ENCODE measurements at regions not wholly inside any gene's neighbourhood (a gene's known extent, or its start where the extent isn't known, plus 50 kb on each side); places are given as distances from the start of the nearest gene placed in this dataset.

DNA sequence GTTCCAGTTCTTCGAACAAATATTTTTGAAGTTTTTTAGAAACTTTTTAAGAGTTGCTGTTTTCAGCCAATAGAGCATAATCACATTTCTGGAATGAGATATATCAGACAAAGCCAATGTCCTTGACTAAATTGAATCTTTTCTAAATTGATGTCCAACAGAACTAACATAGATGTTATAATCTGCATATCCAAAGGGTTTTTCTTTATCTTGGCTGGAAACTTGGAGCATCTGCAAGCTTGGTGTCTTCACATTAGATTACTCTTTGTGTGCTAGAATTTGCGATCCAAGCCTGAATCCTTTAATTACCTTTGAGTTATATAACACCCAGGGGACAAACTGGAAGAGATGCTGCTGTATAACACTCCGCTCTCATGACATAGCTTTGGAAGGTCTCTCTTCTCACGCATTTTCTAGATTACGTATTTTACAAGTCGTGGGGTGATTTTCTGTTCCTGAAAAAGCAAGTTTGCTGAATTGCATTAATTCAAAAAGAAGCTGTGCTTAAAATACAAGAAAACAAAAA is 64.4 kb upstream of the FUCA2 start:
- no peak overlapping the region for H3K4me3 ChIP-seq (ENCODE audit: low read depth, low read length)
- DNase-seq (ENCODE audit: low read depth), result no peak
- TF ChIP-seq, protein P1, sequence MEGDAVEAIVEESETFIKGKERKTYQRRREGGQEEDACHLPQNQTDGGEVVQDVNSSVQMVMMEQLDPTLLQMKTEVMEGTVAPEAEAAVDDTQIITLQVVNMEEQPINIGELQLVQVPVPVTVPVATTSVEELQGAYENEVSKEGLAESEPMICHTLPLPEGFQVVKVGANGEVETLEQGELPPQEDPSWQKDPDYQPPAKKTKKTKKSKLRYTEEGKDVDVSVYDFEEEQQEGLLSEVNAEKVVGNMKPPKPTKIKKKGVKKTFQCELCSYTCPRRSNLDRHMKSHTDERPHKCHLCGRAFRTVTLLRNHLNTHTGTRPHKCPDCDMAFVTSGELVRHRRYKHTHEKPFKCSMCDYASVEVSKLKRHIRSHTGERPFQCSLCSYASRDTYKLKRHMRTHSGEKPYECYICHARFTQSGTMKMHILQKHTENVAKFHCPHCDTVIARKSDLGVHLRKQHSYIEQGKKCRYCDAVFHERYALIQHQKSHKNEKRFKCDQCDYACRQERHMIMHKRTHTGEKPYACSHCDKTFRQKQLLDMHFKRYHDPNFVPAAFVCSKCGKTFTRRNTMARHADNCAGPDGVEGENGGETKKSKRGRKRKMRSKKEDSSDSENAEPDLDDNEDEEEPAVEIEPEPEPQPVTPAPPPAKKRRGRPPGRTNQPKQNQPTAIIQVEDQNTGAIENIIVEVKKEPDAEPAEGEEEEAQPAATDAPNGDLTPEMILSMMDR (conservative IDR thresholded peaks at IDR 0.05; ENCODE audit: low read depth, low read length), result no peak

DNA sequence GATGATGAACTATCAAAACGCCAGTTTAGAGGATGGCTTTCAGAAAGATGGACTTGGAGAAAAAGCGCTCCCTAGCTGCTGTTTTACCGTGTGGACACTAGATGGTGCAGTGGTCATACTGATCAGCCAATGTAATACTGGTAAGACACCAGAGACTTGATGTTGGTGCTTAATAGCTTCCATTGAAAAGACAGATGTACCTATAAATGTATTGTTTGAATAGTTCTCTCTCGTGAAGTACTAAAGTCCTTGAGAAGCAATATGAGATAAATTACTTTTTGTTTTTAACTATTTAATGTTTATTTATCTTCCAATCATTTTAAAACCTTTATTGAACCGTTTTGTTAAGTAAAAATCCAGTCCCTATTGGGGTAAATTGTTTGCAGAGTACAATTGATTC is 63.9 kb upstream of the FUCA2 start:
- peak; percentile 94 for DNase-seq (ENCODE audit: low read depth)
- TF ChIP-seq, protein P1 (conservative IDR thresholded peaks at IDR 0.05; ENCODE audit: low read depth, low read length), result peak; percentile 91
- H3K4me3 ChIP-seq (ENCODE audit: low read depth, low read length), result no peak overlapping the region

DNA sequence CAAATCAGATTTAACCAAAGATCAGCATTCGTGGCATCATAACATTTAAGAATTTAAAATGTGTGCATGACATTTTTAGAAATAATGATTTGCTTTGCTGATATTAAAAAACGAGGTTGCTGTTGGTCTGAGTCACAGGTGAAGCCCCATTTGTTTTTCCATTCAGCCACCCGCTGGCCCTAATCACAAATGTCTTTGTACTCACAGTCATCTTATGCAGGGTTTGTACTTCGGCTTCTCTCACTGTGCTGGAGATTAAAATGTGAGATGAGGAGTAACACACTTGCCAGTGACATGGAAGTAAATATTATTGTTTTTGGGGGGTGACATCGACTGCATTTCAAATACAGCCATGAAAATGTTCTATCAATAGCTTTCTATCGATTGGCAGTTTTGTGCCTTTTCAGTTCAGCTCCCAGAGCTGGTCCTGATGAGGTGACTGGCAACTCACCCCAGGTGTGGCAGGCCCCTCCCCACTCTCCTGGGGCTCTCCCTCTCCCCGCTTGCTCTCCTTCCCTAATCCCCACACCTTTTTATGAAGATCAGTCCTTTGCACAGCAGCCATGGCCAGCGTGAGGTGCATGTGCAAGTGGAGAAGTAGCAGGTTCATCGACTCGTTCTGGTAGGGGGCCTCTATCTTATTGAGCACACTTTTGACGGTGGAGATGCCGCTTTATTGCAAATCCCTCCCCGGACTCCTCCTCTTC is 58.8 kb upstream of the FUCA2 start:
- no peak overlapping the region for H3K4me3 ChIP-seq (ENCODE audit: low read depth, low read length)
- TF ChIP-seq, protein P1 (conservative IDR thresholded peaks at IDR 0.05; ENCODE audit: low read depth, low read length), result no peak
- no peak for DNase-seq (ENCODE audit: low read depth)

DNA sequence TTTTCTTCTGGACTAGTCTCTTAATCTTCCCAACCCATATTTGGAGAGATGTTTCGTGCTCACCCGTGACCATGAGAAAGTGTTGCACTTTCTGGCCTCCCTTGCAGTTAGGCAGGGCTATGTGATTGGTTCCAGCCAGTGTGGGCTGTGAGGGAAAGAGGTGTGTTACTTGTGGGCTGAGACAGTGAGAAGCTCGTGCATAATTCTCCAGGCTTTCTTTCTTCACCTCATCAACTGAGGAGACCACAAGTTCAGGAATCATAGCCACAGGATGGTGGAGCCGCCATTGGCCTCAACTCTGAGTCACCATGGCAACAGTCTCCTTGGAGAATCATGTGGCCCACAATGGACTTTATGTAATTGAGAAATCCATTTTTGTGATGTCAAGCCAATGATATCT is 57.5 kb upstream of the FUCA2 start:
- peak; percentile 56 for DNase-seq (ENCODE audit: low read depth)

DNA sequence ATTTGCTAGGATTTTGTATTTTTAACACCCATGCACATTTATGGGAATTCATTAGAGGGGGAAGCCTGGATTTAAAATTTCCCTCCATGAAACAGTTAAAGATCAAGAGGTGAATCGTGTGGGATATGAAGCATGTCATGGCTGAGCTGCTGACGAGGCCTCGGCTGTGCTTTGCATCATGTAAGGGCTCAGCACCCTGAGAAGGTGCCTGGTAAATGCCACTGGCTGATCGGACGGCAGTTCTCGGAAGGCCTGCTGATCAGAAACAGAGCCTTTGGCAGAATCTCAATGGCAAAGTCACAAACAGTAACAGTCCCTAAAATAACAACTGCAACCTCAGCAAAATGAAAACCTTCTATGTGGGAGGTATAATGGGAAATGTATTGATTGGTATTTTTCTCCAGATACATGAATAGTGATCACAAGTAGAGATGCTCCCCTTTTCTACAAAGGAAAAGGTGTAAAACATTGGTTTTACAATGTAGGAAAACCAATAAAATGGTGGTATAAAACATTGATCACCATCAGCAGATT is 53.0 kb upstream of the FUCA2 start:
- H3K4me3 ChIP-seq (ENCODE audit: low read depth, low read length), result no peak overlapping the region
- TF ChIP-seq, protein P1 (conservative IDR thresholded peaks at IDR 0.05; ENCODE audit: low read depth, low read length), result no peak

More for the DNA sequence above, 57.5 kb upstream of the FUCA2 start:
- no peak overlapping the region for H3K4me3 ChIP-seq (ENCODE audit: low read depth, low read length)
- TF ChIP-seq, protein P1 (conservative IDR thresholded peaks at IDR 0.05; ENCODE audit: low read depth, low read length), result no peak

DNA sequence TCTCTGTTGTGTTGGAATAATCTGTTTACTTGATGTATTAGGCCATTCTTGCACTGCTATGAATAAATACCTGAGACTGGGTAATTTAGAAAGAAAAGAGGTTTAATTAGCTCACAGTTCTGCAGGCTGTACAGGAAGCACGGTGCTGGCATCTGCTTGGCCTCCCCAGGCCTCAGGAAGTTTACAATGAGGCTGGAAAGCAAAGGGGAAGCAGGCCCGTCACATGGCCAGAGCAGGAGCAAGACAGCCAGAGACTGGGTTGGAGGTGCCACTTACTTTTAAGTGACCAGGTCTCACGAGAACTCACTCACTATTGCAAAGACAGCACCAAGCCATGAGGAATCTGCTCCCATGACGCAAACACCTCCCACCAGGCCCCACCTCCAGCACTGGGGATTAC is 50.6 kb upstream of the FUCA2 start:
- TF ChIP-seq, protein P1 (conservative IDR thresholded peaks at IDR 0.05; ENCODE audit: low read depth, low read length), result no peak
- no peak overlapping the region for H3K4me3 ChIP-seq (ENCODE audit: low read depth, low read length)
- no peak for DNase-seq (ENCODE audit: low read depth)

More for the DNA sequence above, 53.0 kb upstream of the FUCA2 start:
- DNase-seq (ENCODE audit: low read depth), result no peak
